Activated CD8-positive, alpha-beta memory T cell treated with anti-CD3 and anti-CD28 coated beads, Interleukin-2, amount 50 U/mL, for 1 hour (primary cell): ENCODE measurements at regions not wholly inside any gene's neighbourhood (a gene's known extent, or its start where the extent isn't known, plus 50 kb on each side); places are given as distances from the start of the nearest gene placed in this dataset.

Experiments used
- DNase-seq: peaks from one replicate; pipeline ENCODE4 v3.0.0-alpha.2; 2020; ENCODE audit errors: extremely low read depth

GRCh38 chr14:50038398-50039119, 77.8 kb downstream of the VCPKMT start:
- DNase-seq, result no peak

- no peak for DNase-seq
These were observed 77.3 kb downstream of the VCPKMT start for GRCh38 chr14:50039120-50039517.

DNA sequence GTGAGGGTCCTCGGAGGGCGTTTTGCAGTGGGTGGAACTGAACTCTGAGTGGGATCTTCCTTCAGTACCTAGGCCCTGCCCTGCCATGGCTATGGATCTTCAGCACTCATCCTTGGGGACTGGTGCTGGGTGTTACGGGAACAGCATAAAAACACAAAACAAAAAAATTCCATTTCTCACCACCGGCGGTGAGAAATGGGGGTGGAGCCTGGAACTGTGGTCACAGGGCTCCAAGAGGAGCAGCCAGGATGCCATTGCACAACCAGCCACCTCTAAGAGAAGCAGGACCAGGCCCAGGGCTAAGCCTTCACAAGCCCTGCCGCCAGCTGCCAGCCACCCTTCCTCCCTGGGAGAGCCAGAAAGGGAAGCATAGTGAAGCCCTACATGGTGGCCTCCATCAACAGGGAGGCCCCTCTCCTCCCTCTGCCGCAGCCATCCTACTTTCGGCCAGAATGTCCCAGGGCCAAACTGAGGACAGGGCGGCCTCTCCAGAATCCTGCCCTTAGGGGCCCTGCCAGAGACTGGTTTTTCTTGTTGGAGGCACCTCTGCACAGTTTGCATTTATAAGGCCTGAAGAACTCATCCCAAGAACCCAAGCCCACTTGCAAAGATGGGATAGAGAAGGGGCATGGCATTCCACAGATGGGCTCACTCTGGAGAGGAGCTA, 76.5 kb downstream of the VCPKMT start:
- DNase-seq, result no peak

DNA sequence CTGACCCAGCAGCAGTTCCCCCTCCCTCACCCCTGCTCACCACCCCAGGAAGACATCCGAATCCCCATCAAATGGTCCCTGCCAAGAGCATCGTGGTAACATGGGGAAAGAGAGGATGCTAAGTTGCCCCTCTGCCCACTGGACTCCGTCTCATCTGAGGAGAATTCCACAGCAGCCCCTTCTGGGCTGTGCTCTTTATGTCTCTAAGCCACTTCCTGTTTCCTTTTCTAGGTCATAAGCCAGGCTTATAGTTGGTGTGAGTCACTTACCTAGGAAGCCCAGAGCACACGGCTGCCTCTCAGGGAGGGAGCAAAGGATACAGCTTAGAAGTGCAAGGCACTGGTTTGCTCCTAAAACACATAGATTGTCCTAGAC, 76.0 kb downstream of the VCPKMT start:
- peak; percentile 25 for DNase-seq

DNA sequence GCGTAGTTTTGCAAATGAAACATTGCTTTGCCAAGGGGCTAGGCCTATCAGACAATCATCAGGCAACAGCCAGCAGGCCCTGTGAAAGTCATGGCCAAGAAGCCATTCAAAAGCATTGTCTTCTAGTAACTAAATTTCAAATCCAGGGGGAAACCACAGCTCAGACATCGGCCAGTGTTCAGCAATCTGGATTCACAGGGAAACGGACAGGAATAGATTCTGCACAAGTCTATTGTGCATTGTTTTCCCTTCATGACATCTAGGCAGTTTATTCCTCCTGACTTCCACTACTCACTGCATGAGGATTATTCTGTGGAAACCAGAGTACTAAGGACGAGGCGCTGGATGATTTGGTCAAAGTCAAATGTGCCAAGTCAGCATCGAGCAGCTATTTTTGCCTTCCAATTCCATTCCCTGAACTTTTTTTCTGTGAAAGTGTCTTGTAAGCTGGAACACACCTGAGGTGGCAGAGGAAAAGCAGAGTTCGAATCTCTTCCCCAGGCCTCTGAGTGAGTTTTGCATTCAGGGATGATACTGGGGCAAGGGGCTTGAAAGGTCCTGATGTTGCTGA, 75.4 kb downstream of the VCPKMT start:
- no peak for DNase-seq

DNA sequence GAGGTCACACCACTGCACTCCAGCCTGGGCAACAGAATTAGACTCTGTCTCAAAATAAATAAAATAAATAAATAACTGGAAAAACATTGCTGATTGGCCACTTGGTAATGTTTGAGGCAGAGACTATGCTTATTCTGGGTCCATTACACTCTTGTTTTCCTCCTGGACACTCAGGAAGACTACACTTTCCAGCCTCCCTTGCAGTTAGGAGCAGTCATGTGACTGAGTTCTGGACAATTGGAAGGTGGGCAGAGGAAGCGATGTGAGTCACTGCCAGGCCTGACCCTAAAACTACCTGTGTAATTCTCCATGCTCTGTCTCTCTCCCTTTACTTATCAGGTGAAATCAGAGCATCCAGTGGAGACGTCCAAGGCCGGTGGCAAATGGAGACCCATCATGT, 74.4 kb downstream of the VCPKMT start:
- no peak for DNase-seq

DNA sequence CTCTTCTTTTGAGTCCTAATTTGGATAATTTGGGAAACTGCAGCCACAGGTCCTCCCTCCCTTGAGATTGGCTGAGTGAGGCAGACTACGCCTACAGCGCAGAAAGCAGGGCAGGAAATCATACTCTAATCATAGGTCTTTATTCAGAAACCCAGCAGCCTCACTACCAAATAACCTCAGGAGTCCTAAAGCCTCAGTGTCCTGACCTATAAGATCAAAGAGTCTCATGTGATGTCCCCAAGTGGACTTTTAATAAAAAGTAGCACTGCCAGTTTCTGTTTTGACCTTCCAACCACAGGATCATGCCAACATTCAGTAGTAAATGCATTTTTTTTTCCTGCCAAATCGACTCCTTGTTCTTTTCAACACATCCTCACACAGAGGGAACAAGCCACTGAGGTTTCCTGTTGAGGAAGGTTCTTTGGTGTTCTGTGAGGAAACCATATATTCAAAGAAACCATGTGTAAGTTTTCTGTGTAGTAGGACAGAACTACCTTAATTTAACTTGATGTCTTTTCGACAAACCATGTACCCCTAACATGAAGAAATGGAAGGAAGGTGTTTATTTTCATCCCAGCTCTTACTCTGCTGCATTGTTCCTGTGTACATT, 72.2 kb downstream of the VCPKMT start:
- DNase-seq, result no peak

GRCh38 chr14:50045039-50045711, 71.2 kb downstream of the VCPKMT start:
- no peak for DNase-seq

DNA sequence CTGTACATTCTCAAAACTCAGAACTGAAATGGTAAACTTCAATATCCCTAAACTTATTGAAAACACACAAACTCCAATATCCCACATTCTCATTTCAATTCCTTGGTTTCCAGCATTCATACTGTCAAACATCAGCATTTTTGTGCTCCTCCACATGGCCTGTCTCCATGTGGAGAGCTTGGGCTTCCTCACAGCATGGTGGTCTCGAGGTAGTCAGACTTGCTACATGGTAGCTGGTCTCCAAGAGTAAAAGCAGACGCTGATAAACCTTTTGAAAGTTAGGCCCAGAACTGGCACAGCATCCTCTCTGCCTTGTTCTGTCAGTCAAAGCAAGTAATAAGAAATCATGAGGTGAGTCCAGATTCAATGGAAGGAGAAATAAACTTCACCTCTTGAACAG, 70.5 kb downstream of the VCPKMT start:
- no peak for DNase-seq

GRCh38 chr14:50047274-50047676, 69.1 kb downstream of the VCPKMT start:
- no peak for DNase-seq

- no peak for DNase-seq
These were observed 67.3 kb downstream of the VCPKMT start for GRCh38 chr14:50049093-50049492.

GRCh38 chr14:50049703-50050570, 66.4 kb downstream of the VCPKMT start:
- no peak for DNase-seq

GRCh38 chr14:50051106-50051505, 65.3 kb downstream of the VCPKMT start:
- DNase-seq, result no peak

DNA sequence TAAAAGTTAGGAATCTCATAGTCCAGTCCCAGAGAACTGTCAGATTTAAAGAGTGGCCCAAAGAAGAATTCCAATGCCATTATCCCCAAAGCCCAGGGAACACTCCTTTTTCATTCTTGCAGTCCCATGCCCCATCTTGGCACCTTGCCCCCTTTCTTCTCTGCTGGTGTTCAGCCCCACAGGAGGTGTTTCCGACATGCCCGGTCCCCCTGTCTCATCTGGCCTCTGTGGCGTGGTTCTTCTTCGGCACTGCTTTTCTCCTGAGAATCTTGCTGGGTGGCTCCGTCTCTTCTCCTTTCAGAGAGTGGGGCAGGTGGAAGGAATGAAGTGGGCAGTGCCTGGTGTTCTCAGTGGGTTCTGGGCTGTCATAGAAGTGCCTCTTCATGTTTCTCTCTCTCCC, 64.7 kb downstream of the VCPKMT start:
- DNase-seq, result no peak

DNA sequence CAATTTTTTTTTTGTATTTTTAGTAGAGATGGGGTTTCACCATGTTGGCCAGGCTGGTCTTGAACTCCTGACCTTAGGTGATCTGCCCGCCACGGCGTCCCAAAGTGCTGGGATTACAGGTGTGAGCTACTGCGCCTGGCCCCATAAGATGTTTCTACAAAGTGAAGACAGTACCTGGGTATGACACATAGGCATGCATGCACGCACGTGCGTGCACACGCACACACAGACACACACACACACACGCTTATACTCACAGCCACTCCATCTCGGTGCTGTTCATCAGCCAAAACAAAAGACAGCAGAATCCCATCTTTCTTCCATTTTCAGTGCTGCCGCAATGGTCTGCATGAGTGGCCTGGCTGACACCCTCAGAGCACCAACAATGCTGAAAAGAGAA, 63.9 kb downstream of the VCPKMT start:
- DNase-seq, result no peak

DNA sequence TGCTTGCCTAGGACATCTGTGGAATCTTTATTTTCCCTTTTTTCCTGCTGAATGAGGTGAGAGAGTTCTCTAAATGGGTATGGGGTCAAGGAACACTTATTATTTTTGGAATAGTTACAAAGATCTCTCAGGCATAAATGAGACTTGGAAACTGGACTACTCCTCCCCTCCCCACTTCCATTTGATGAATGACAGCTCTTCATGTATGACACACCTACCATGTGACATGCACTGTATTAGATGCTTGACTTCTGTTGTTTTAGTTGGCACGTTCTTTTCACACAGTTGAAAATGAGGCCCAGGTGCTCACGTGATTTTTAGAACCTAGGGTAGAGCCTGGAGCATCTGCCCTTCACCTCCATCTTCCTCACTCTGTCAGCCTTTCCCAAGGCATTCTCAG, 62.4 kb downstream of the VCPKMT start:
- no peak for DNase-seq

DNA sequence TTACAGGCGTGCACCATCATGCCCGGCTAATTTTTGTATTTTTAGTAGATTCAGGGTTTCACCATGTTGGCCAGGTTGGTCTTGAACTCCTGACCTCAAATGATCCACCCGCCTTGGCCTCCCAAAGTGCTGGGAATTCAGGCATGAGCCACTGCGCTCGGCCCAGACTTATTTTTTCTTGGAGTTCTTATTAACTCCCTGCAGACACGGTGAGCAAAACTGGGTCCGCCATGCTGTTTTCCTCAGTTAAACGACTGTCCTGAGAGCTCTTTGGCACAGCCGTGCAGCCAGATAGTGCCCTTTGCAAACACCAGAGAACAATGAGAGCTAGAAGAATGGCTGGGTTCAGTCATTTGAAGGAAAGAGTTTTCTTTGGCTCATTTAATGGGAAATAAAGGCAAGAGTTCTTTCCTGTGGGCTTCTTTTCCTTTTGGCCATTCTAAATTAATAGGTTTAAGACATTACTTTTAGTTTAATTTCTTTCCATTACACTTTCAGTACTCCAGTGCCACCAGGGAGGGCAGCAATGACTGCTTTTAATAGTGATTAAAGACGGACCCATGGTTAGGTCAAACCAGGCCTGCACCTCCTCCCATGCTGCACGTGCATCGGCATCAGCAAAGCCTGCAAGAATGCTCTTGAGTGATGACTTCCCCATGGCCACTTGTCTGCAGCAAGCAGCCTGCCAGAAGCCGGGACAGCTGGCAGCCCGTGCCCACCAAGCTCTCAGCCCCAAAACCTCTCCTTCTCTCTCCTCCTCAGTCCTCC, 60.7 kb downstream of the VCPKMT start:
- DNase-seq, result no peak

DNA sequence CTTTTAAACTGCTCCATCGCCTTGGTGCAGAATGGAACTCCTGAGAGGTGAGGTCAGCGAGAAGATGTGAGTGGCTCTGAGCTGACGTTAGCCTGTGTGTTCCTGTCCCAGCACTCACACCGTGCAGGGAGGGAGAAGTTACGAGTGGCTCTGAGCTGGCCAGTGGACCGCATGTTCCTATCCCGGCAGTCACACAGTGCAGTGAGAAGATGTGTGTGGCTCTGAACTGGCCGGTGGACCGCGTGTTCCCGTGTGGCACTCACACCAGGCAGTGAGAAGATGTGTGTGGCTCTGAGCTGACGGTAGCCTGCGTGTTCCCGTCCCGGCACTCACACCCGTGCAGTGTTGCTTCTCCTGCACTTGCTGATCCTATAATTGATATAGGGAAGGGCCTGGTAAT, 59.9 kb downstream of the VCPKMT start:
- no peak for DNase-seq

DNA sequence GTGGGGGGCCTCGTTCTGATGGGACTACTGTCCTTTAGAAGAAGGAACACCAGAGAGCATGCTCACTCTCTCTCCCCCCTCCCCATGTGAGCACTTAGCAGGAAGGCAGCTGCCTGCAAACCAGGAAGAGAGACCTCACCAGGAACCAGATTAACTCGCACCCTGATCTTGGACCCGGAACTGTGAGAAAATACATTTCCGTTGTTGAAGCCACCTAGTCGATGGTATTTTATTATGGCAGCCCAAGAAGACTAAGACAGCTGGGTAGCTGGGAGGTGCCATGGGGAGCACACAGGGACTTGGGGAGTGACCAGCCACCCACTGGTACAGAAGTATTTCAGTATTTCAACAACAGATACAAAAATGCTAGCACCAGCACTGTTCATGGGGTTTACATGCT, 59.0 kb downstream of the VCPKMT start:
- DNase-seq, result no peak

GRCh38 chr14:50058113-50058512, 58.3 kb downstream of the VCPKMT start:
- no peak for DNase-seq
